HG02981 (cell line): ENCODE measurements at regions not wholly inside any gene's neighbourhood (a gene's known extent, or its start where the extent isn't known, plus 50 kb on each side); places are given as distances from the start of the nearest gene placed in this dataset.
"Not testable (repeated sequence)": the region's sequence is repeated elsewhere in the genome, so short reads cannot be mapped to it uniquely, and the experiment has no call there.

Experiments used
- ATAC-seq: cut with Tn5 transposase; IDR thresholded peaks from one replicate; pipeline ENCODE4 v1.9.1; 2021; ENCODE audit warnings: mild to moderate bottlenecking, moderate library complexity; ENCODE audit not compliant: unreplicated experiment

DNA sequence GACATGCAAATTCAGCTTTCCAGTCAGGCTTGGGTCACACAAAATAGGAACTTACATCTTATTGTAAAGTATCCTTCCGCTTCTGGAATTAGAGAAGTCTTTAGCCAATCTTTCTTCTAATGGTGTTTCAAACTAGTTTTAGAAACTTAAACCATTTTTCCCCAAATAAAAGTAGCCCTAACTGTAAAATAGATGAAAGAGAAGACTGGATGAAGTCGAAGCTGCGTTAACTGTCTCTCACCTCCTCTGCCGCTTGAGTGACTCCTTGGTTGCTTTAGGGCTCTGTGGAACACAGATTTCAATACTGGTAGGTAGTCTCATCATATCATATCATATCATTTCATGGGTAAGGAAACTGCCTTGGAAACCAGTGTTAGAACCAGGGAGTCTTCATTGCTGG lies 498.4 kb downstream of the XIRP2 start:
- ATAC-seq, result no peak

DNA sequence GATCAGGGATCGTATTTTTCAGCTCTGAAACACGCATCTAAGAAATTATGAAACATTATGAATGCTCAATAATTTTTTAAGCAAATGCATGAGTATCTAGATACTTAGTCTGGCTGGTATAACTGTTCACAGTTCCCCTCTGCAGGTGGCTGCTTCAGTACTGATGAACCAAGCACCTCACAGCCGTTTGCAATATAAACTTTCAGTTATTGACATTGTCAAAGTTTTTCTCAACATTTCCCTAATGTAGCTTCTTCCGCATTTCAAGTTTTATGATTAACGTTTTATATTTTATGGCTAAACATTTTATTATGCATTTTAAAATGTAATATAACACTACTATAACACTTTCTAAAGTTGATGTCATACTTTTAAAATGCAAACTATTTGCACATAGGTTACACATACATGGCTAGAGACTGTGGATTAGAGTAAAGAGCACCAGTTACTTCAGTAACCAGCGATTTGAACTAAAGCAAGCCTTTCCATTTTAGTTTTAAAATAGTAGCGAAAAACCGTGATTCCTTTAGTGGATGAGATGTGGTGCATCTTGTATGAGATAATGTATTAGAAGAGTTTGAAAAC lies 495.4 kb downstream of the XIRP2 start:
- ATAC-seq, result no peak

DNA sequence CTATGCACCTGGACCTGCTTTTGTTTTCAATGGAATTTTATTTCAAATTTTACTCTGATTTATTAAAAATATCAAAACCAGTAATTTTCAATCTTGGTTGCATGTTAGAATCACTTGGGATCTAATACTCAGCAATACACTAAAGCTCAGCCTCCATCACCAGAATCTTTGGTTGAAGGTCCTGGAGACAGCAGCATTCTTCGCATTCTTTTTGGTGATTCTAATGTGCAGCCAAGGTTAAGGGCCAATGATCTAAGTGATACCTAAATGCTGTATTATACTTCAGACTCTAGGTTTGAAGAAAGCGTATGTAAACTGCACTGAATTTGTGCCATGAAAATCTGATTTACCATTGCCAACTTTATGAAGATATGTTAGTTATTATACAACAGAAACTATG lies 493.1 kb downstream of the XIRP2 start:
- no peak for ATAC-seq

- ATAC-seq, result no peak
Observed at GRCh38 chr2:167380555-167380954, 492.3 kb downstream of the XIRP2 start.

- no peak for ATAC-seq
Observed at GRCh38 chr2:167380094-167380493, 491.8 kb downstream of the XIRP2 start.

DNA sequence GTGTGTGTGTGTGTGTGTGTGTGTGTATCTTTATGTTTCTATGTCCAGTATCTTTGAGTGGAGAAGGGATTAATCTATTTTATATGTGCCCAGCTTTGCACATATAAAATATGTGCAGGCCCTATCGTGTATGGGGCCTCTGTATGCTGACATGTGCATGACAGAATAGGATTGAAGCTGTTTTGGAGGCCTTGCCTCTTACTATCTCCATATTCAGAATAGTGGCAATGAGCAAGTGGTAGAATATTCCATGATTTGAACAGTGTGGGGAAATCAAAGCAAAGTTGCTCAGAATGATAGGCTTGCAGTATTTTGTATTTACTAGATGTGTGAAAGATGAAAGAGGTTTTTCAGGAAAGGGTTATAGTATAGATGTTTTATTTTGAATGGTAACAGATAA lies 480.8 kb downstream of the XIRP2 start:
- ATAC-seq, result no peak

- ATAC-seq, result no peak
Observed at GRCh38 chr2:167368371-167368770, 480.1 kb downstream of the XIRP2 start.

DNA sequence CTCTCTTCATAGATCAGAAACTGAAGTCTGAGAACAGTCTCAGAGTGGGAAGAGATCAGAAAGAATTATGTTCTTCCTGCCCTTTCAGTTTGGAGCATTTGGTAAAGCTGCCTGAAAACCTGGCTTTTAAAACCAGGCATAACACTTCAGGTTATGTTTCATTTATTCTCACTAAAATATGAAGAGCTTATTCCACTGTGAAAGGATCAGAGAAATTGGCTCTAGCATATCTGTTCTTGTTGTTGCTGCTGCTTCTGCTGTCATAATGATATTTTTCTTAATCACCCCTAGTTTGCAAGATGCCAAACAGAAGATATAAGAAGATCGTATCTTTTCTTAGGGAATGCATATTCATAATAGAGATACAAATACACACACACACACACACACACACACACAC lies 476.9 kb downstream of the XIRP2 start:
- no peak for ATAC-seq

DNA sequence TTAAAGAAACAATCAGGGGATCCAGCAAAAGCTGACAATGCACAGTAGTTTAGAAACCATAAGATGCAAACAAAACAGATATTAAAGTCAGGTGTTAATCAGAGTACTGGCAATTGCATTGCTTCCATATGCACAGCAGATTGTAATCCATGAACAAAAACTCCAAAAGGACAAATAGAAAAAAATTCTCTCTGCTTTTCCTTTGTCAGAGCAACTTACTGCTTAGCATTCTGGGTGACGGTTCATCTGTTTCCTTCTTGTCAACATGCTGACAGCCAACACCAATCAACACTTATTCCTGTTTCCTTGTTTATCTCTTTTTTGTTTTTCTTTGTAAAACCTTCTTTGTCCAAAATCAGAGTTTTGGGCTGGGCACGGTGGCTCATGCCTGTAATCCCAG lies 473.1 kb downstream of the XIRP2 start:
- no peak for ATAC-seq

DNA sequence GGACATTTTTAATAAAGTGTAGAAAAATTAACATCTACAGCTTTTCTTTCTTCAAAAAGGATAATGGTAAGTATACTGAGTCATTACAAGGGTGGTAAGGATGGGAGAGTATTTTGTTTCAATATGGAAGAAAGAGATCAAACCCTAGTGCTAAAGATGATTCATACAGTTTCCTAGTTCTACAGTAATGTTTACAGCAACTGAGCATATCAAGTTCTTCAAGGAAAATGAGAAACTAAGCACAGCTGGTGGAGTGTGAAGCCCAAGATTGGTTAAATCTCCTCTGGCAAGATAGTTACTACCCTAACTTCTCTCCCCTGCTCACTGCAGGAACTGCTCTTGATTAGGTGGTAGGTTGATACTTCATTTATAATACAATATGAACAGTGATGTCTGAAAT lies 467.5 kb downstream of the XIRP2 start:
- no peak for ATAC-seq

GRCh38 chr2:167353605-167354280 lies 465.5 kb downstream of the XIRP2 start:
- ATAC-seq, result no peak

- ATAC-seq, result no peak
Observed at GRCh38 chr2:167345559-167345958, 457.3 kb downstream of the XIRP2 start.

DNA sequence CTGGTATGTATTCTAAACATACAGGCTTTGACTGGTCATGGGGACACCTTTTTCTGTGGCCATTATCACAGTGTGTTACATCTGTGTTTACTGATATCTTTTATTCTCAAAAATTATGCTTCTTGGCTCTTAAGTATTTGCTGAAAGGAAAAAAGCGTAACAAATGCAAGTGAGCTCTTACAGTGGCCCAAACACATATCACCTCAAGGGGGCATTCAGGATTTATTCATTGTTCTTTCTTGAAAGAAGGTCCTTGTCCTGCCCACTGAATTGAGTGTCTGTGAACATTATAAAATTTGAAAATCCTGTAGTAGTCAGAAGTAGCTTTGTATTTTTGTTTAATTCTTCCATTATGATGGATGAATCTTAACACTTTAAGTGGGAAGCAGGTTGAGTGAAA lies 454.5 kb downstream of the XIRP2 start:
- ATAC-seq, result no peak

DNA sequence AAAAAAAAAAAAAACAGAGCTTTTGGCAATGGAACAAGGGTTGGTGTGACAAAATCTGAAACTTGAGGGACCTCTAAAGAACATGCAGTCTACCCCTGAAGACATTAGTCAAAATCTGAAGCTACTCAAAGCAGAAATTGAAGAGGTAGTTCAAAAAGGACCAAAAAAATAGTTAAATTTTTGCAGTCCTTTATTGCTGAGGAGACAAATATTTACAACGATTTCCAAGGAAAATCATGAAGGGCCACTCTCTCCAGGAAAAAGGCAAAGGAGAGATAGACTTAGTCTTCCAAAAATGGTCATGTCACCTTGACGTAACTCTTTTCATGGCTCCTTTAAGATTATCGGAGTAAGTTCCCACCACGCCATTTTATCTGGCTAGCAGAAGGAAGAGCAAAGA lies 452.0 kb downstream of the XIRP2 start:
- no peak for ATAC-seq

- no peak for ATAC-seq
Observed at GRCh38 chr2:167336213-167336612, 447.9 kb downstream of the XIRP2 start.

DNA sequence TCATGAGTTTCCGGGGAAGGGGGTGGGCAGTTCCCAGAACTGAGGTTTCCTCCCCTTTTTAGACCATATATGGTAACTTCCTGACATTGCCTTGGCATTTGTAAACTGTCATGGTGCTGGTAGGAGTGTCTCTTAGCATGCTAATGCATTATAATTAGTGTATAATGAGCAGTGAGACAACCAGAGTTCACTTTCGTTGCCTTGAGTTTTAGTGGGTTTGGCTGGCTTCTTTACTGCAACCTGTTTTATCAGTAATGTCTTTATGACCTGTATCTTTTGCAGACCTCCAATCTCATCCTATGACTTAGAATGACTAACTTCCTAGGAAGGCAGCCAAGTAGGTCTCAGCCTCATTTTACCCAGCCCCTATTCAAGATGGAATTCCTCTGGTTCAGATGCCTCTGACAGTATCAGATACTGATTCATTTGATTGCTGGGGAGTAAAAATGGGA lies 447.3 kb downstream of the XIRP2 start:
- ATAC-seq, result no peak

GRCh38 chr2:167334146-167334742 lies 446.0 kb downstream of the XIRP2 start:
- no peak for ATAC-seq

- no peak for ATAC-seq
Observed at GRCh38 chr2:167333245-167333644, 445.0 kb downstream of the XIRP2 start.

DNA sequence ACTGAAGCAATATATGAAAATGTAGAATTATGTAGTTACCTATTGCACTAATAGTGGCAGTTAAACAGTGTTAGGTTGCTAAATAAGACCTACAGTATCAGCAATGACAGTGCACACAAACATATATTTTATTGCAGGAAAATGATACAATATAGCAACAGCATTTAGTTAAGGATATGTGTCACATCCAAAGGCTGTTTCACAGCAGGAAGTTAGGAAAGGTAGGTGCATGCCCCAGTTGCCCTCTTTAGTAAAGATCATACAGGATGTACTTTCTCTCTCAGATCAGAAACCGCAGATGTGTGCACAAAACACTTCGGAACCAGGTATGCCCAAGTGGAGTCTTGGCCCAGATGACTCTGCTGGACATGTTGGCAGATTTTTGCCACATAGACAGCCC lies 444.1 kb downstream of the XIRP2 start:
- ATAC-seq, result no peak

DNA sequence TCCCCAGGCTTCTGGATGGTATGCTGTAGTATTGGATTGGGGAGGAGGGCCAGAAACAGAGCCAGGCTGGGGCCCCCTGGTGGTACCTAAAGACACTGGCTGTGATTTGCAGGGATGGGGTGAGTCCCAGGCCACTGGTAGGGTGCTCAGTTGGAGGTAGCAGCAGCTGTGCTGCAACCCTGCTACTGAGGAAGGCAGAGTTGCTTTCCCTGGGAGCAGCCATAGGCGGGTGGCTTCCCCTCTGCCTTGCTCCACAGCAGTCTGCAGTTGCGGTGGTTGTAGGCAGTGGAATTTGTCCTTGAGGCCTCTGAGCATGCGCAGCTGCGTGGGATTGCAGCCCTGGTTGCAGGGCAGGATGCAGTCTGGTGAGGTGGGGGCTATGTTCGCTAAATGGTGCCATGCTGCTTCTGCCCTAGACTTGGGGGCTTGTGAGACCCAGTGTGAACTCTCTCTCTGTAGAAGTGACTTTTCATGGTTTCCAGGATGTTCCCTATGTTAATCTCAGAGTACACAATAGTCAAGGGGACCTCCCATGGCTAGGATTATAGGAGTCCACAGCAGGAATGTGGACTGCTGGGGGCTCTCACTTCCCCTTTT lies 443.5 kb downstream of the XIRP2 start:
- peak; percentile 59 for ATAC-seq

- not testable (repeated sequence) for ATAC-seq
Observed at GRCh38 chr2:167328808-167329207, 440.5 kb downstream of the XIRP2 start.

GRCh38 chr2:167322795-167323194 lies 434.5 kb downstream of the XIRP2 start:
- no peak for ATAC-seq
